Peyer's patch (tissue), 4 donors: ENCODE measurements at regions not wholly inside any gene's neighbourhood (a gene's known extent, or its start where the extent isn't known, plus 50 kb on each side); places are given as distances from the start of the nearest gene placed in this dataset.

Experiments
- DNase-seq, 3 donors: peaks; one replicate each; pipeline ENCODE4 v3.0.0-alpha.2; 2017 to 2019
- H3K27ac ChIP-seq, 4 donors: fragments of 200-600 bp; sonication (generic); one replicate each; pipeline ENCODE4 v1.5.1; 2016 to 2019
- H3K27me3 ChIP-seq, 2 donors: fragments of 200-600 bp; sonication (generic); one replicate each; pipeline ENCODE4 v1.5.1; 2019
- H3K36me3 ChIP-seq, 3 donors: fragments of 200-600 bp; sonication (generic); one replicate each; pipeline ENCODE4 v1.5.1; 2016 to 2019
- H3K4me1 ChIP-seq, 4 donors: fragments of 200-600 bp; sonication (generic); one replicate each; pipeline ENCODE4 v1.5.1; 2016 to 2019
- H3K4me3 ChIP-seq, 4 donors: fragments of 200-600 bp; sonication (generic); 1 replicate in 3 of 4; 2 replicates in 1 of 4; pipeline ENCODE4 v1.5.1; 2016 to 2019; ENCODE audit warnings: mild to moderate bottlenecking in 1 of 4
- H3K9me3 ChIP-seq, 4 donors: fragments of 200-600 bp; sonication (generic); one replicate each; pipeline ENCODE4 v1.5.1; 2016 to 2019; ENCODE audit warnings: mild to moderate bottlenecking in 1 of 4
- CTCF ChIP-seq, 6 experiments: fragments of 450-650 bp in 4 of 6; fragments of 200-600 bp in 2 of 6; sonication (generic) in 1 of 6; IDR thresholded peaks; one replicate each; pipeline ENCODE4 v1.5.1; 2017 to 2019; ENCODE audit warnings: antibody characterized with exemption in 6 of 6, mild to moderate bottlenecking in 3 of 6, moderate library complexity in 1 of 6
- POLR2A ChIP-seq, 2 donors: fragments of 450-650 bp; IDR thresholded peaks; one replicate each; pipeline ENCODE4 v1.5.1; 2017; ENCODE audit warnings: antibody characterized with exemption in 2 of 2, mild to moderate bottlenecking in 2 of 2, moderate library complexity in 2 of 2

GRCh38 chr12:130068741-130069140, 93.5 kb upstream of the FZD10 start:
- DNase-seq = no peak
- no peaks in the 10 kb centered on the region for H3K36me3 ChIP-seq
- TF ChIP-seq CTCF (IDR thresholded peaks at IDR 0.05) = no peak
- no peak for TF ChIP-seq POLR2A (IDR thresholded peaks at IDR 0.05)
- H3K4me1 ChIP-seq = no peaks in the 10 kb centered on the region
- no peaks in the 10 kb centered on the region for H3K9me3 ChIP-seq
- no peak overlapping the region for H3K4me3 ChIP-seq
- no peak overlapping the region for H3K27ac ChIP-seq
- no peaks in the 10 kb centered on the region for H3K27me3 ChIP-seq

GRCh38 chr12:130070126-130070611, 92.1 kb upstream of the FZD10 start:
- Histone ChIP-seq H3K4me1 (no peaks in the 10 kb centered on the region), H3K27me3 (no peaks in the 10 kb centered on the region), H3K27ac (no peak overlapping the region), H3K9me3 (no peaks in the 10 kb centered on the region), H3K36me3 (no peaks in the 10 kb centered on the region), H3K4me3 (peak overlapping the region in 1 of 4 donors; percentile 8)
- no peak for DNase-seq
- TF ChIP-seq POLR2A (IDR thresholded peaks at IDR 0.05) (no peak), CTCF (IDR thresholded peaks at IDR 0.05) (no peak)

- no peak for DNase-seq
- no peaks in the 10 kb centered on the region for H3K27me3 ChIP-seq
- no peak overlapping the region for H3K27ac ChIP-seq
- H3K4me1 ChIP-seq = no peaks in the 10 kb centered on the region
- H3K36me3 ChIP-seq = no peaks in the 10 kb centered on the region
- no peaks in the 10 kb centered on the region for H3K9me3 ChIP-seq
- TF ChIP-seq POLR2A (IDR thresholded peaks at IDR 0.05) (no peak), CTCF (IDR thresholded peaks at IDR 0.05) (no peak)
- no peak overlapping the region for H3K4me3 ChIP-seq
Observed at GRCh38 chr12:130073721-130074120, 88.5 kb upstream of the FZD10 start.

DNA sequence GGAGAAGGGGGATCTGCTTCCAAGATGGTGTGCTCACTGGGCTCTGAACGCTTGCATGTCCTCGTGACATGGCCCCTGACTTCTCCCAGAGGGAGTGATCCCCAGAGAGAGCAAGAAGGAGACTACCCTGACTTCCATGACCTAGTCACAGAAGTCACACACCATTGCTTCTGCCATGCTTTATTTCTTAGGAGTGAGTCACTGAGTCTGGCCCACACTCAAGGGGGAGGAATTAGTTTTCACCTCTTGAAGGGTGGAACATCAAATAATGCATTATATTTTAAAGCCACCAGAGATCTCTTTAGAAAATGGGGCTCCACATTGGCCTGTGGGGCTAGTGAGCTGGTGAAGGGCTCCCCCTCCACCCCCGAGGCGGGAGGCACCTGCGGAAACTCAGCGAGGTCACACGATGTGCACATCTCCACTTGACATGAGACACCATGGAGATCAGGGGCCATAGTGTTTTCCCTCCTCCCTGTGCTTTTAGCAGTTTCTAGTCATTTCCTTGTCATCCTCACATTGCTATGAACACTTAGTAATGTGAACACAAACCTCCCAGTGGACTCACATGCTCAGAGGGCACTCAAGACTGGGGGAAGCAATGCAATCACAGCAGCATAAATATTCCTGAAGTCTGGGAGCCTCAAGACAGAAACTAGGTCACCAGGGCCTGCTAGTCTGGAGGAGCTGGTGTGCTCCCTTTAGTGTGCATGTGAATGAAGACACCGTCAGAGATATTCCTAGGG, 87.4 kb upstream of the FZD10 start:
- no peak overlapping the region for H3K4me3 ChIP-seq
- no peaks in the 10 kb centered on the region for H3K36me3 ChIP-seq
- DNase-seq = no peak
- H3K9me3 ChIP-seq = no peaks in the 10 kb centered on the region
- H3K27me3 ChIP-seq = no peaks in the 10 kb centered on the region
- no peak overlapping the region for H3K27ac ChIP-seq
- no peak for TF ChIP-seq POLR2A (IDR thresholded peaks at IDR 0.05)
- no peak for TF ChIP-seq CTCF (IDR thresholded peaks at IDR 0.05)
- no peaks in the 10 kb centered on the region for H3K4me1 ChIP-seq

DNA sequence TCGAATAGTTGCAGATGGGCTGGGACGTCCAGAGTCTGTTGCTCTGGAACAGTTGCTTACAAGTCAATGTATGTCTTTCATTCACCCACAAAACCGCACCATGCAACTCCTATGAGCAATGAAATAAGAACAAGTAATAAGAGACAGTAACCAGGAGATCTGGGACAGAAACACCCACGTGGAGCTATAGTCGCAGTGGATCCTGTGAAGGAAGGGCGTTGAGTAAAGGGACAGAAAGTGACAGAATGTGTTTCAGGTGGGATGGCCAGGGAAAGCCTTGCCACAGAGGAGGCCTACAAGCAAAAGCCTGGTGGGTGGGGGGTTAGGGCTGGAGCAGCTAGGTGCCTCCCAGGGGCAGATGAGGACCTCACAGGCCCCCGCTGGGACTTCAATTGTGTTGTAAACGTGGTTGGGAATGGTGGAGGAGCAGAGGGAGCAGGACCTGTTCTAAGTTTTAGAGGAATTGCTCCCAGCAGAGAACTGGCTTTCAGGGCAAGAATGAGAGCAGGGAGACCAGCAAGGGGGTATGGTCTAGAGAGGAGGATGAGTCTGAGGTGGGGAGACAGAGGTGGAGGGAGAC, 86.7 kb upstream of the FZD10 start:
- TF ChIP-seq CTCF (IDR thresholded peaks at IDR 0.05) (no peak), POLR2A (IDR thresholded peaks at IDR 0.05) (no peak)
- no peaks in the 10 kb centered on the region for H3K27me3 ChIP-seq
- no peak for DNase-seq
- H3K4me3 ChIP-seq = no peak overlapping the region
- no peaks in the 10 kb centered on the region for H3K4me1 ChIP-seq
- no peaks in the 10 kb centered on the region for H3K36me3 ChIP-seq
- H3K27ac ChIP-seq = no peak overlapping the region
- no peaks in the 10 kb centered on the region for H3K9me3 ChIP-seq
